Esophagus squamous epithelium (tissue), 4 donors: ENCODE measurements at regions not wholly inside any gene's neighbourhood (a gene's known extent, or its start where the extent isn't known, plus 50 kb on each side); places are given as distances from the start of the nearest gene placed in this dataset.

Source experiments
- POLR2A ChIP-seq, 4 donors: fragments of 450-650 bp; IDR thresholded peaks; one replicate each; pipeline ENCODE4 v1.6.1; 2017; ENCODE audit warnings: antibody characterized with exemption in 4 of 4, mild to moderate bottlenecking in 4 of 4, moderate library complexity in 3 of 4
- TF ChIP-seq, protein P1 (sequence below), 6 experiments: fragments of 450-650 bp in 4 of 6; fragments of 200-600 bp in 2 of 6; sonication (generic) in 2 of 6; IDR thresholded peaks; one replicate each; pipeline ENCODE4 v1.5.1; 2016 to 2019; ENCODE audit warnings: antibody characterized with exemption in 6 of 6, mild to moderate bottlenecking in 4 of 6, moderate library complexity in 4 of 6

DNA sequence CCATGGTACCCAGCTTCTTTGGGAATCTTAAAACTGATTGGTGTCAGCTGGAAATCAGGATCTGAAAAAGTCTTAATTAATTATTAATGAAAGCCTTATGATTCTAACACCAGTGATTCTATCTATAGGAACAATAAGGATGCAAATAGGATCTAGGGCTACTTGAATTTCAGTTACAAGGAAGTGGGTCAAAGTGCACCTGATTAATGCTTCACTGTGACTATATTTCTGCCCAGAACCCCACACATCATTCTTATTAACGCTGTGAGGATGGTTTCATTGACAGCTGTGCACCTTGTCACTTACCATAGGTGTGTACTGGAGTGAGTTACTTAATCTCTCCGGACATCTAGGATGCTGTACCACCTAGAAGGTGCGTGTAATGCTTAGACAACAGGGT lies 99.8 kb upstream of the ETV3 start:
- TF ChIP-seq, protein P1, sequence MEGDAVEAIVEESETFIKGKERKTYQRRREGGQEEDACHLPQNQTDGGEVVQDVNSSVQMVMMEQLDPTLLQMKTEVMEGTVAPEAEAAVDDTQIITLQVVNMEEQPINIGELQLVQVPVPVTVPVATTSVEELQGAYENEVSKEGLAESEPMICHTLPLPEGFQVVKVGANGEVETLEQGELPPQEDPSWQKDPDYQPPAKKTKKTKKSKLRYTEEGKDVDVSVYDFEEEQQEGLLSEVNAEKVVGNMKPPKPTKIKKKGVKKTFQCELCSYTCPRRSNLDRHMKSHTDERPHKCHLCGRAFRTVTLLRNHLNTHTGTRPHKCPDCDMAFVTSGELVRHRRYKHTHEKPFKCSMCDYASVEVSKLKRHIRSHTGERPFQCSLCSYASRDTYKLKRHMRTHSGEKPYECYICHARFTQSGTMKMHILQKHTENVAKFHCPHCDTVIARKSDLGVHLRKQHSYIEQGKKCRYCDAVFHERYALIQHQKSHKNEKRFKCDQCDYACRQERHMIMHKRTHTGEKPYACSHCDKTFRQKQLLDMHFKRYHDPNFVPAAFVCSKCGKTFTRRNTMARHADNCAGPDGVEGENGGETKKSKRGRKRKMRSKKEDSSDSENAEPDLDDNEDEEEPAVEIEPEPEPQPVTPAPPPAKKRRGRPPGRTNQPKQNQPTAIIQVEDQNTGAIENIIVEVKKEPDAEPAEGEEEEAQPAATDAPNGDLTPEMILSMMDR (IDR thresholded peaks at IDR 0.05): no peak
- TF ChIP-seq POLR2A (IDR thresholded peaks at IDR 0.05): no peak
